ENCODE measurements at regions not wholly inside any gene's neighbourhood (a gene's known extent, or its start where the extent isn't known, plus 50 kb on each side); places are given as distances from the start of the nearest gene placed in this dataset.

- H3K27ac ChIP-seq = no peak overlapping the region
- H3K27me3 ChIP-seq (ENCODE audit: insufficient read depth, low read depth, severe bottlenecking) = no peaks in the 10 kb centered on the region
- H3K36me3 ChIP-seq = no peaks in the 10 kb centered on the region
- no peaks in the 10 kb centered on the region for H3K9me3 ChIP-seq (ENCODE audit: severe bottlenecking)
- TF ChIP-seq CTCF (IDR thresholded peaks at IDR 0.05; ENCODE audit: low read depth, low read length) = no peak
- no peak for DNase-seq
- H3K4me3 ChIP-seq (ENCODE audit: low read depth, low read length) = no peak overlapping the region
These were observed 160.1 kb downstream of the DLL1 start for GRCh38 chr6:170130771-170131241.

GRCh38 chr6:170130201-170130621 is 160.7 kb downstream of the DLL1 start:
- no peak for TF ChIP-seq CTCF (IDR thresholded peaks at IDR 0.05; ENCODE audit: low read depth, low read length)
- no peak for DNase-seq
- Histone ChIP-seq H3K27me3 (ENCODE audit: insufficient read depth, low read depth, severe bottlenecking) (no peaks in the 10 kb centered on the region), H3K36me3 (no peaks in the 10 kb centered on the region), H3K27ac (no peak overlapping the region), H3K9me3 (ENCODE audit: severe bottlenecking) (no peaks in the 10 kb centered on the region), H3K4me3 (ENCODE audit: low read depth, low read length) (no peak overlapping the region)

GRCh38 chr6:170129691-170130171 is 161.1 kb downstream of the DLL1 start:
- no peaks in the 10 kb centered on the region for H3K9me3 ChIP-seq (ENCODE audit: severe bottlenecking)
- no peak for DNase-seq
- no peak for TF ChIP-seq CTCF (IDR thresholded peaks at IDR 0.05; ENCODE audit: low read depth, low read length)
- H3K27ac ChIP-seq = no peak overlapping the region
- H3K27me3 ChIP-seq (ENCODE audit: insufficient read depth, low read depth, severe bottlenecking) = no peaks in the 10 kb centered on the region
- H3K4me3 ChIP-seq (ENCODE audit: low read depth, low read length) = no peak overlapping the region
- H3K36me3 ChIP-seq = no peaks in the 10 kb centered on the region

- no peak for DNase-seq
- no peak overlapping the region for H3K4me3 ChIP-seq (ENCODE audit: low read depth, low read length)
- TF ChIP-seq CTCF (IDR thresholded peaks at IDR 0.05; ENCODE audit: low read depth, low read length) = no peak
- no peaks in the 10 kb centered on the region for H3K36me3 ChIP-seq
- no peaks in the 10 kb centered on the region for H3K9me3 ChIP-seq (ENCODE audit: severe bottlenecking)
- H3K27ac ChIP-seq = no peak overlapping the region
- H3K27me3 ChIP-seq (ENCODE audit: insufficient read depth, low read depth, severe bottlenecking) = no peaks in the 10 kb centered on the region
These were observed 161.8 kb downstream of the DLL1 start for GRCh38 chr6:170128811-170129681.

- no peak for TF ChIP-seq CTCF (IDR thresholded peaks at IDR 0.05; ENCODE audit: low read depth, low read length)
- Histone ChIP-seq H3K4me3 (ENCODE audit: low read depth, low read length) (no peak overlapping the region), H3K36me3 (no peaks in the 10 kb centered on the region), H3K9me3 (ENCODE audit: severe bottlenecking) (no peaks in the 10 kb centered on the region), H3K27me3 (ENCODE audit: insufficient read depth, low read depth, severe bottlenecking) (no peaks in the 10 kb centered on the region), H3K27ac (no peak overlapping the region)
- DNase-seq = no peak
These were observed 162.5 kb downstream of the DLL1 start for GRCh38 chr6:170128346-170128745.
